ENCODE measurements at regions not wholly inside any gene's neighbourhood (a gene's known extent, or its start where the extent isn't known, plus 50 kb on each side); places are given as distances from the start of the nearest gene placed in this dataset.

DNA sequence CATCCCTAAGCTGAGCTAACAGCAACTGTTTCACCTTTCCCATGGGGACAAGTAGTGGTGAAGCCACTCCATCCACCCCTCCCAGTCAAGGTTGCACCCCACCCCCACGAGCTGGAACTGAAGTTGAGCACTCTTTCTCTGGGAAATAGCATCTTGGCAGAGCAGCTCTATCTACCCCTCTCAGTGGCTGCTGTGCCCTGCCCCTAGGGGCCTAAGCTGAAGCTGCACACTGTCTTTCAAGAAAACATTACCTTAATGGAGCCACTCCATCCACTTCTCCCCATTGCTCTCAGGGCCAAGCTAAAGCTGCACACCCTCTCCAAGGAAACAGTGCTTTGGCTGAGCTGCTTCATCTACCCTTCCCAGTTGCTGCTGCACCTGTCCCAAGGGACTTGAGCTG, 170.6 kb upstream of the CCDC196 start:
- TF ChIP-seq, protein P1, sequence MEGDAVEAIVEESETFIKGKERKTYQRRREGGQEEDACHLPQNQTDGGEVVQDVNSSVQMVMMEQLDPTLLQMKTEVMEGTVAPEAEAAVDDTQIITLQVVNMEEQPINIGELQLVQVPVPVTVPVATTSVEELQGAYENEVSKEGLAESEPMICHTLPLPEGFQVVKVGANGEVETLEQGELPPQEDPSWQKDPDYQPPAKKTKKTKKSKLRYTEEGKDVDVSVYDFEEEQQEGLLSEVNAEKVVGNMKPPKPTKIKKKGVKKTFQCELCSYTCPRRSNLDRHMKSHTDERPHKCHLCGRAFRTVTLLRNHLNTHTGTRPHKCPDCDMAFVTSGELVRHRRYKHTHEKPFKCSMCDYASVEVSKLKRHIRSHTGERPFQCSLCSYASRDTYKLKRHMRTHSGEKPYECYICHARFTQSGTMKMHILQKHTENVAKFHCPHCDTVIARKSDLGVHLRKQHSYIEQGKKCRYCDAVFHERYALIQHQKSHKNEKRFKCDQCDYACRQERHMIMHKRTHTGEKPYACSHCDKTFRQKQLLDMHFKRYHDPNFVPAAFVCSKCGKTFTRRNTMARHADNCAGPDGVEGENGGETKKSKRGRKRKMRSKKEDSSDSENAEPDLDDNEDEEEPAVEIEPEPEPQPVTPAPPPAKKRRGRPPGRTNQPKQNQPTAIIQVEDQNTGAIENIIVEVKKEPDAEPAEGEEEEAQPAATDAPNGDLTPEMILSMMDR (conservative IDR thresholded peaks at IDR 0.05 in 1 of 2, IDR thresholded peaks at IDR 0.05 in 1 of 2; ENCODE audit: low read depth in 1 of 2, low read length in 2 of 2), result no peak
- no peak for TF ChIP-seq EZH2 (IDR thresholded peaks at IDR 0.05; ENCODE audit: low read length, missing control alignments)

Measured in fibroblast of lung (primary cell).